Epithelial cell of esophagus (primary cell): ENCODE measurements at regions not wholly inside any gene's neighbourhood (a gene's known extent, or its start where the extent isn't known, plus 50 kb on each side); places are given as distances from the start of the nearest gene placed in this dataset.

Experiments used
- DNase-seq: peaks from one replicate; pipeline ENCODE4 v3.0.0; 2010; ENCODE audit warnings: low read depth
- H3K4me3 ChIP-seq: 2 replicates; pipeline ENCODE4 v1.5.1; 2011; ENCODE audit warnings: mild to moderate bottlenecking, low read length, control low read depth
- CTCF ChIP-seq: IDR thresholded peaks from 2 replicates; pipeline ENCODE4 v1.5.1; 2011; ENCODE audit warnings: low read depth, mild to moderate bottlenecking, low read length, control low read depth, inconsistent platforms; ENCODE audit not compliant: insufficient read depth; ENCODE audit errors: missing control alignments

GRCh38 chr21:16028142-16028541 is 298.4 kb downstream of the USP25 start:
- TF ChIP-seq CTCF, result no peak
- no peak overlapping the region for H3K4me3 ChIP-seq
- no peak for DNase-seq

- no peak overlapping the region for H3K4me3 ChIP-seq
- no peak for DNase-seq
- TF ChIP-seq CTCF, result no peak
These were observed 299.2 kb downstream of the USP25 start for GRCh38 chr21:16028941-16029464.

- no peak overlapping the region for H3K4me3 ChIP-seq
- TF ChIP-seq CTCF, result no peak
- no peak for DNase-seq
These were observed 303.4 kb downstream of the USP25 start for GRCh38 chr21:16033193-16033592.

- TF ChIP-seq CTCF, result no peak
- no peak for DNase-seq
- H3K4me3 ChIP-seq, result no peak overlapping the region
These were observed 304.8 kb downstream of the USP25 start for GRCh38 chr21:16034446-16035190.

- H3K4me3 ChIP-seq, result no peak overlapping the region
- TF ChIP-seq CTCF, result no peak
- DNase-seq, result peak; percentile 84
These were observed 307.7 kb downstream of the USP25 start for GRCh38 chr21:16037421-16037955.

DNA sequence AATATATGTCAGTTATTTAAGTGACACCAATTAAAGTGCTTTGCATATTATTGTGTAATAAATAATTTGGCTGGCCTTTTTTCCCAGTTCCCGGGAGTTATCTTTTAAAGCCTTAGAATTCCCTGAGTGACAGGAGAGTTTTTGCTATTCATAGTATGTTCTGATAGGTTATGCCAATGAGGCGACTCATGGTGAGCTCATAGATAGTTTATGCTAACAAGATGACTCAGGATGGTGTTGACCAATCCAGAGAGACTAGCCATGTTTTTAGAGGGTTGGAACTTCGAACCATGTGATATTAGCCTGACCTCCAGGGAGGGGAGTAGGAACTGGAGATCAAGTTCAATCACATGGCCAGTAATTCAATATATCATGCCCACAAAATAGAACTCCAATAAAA is 310.8 kb downstream of the USP25 start:
- no peak overlapping the region for H3K4me3 ChIP-seq
- no peak for TF ChIP-seq CTCF
- peak; percentile 37 for DNase-seq
